GM13977 (cell line): ENCODE measurements at regions not wholly inside any gene's neighbourhood (a gene's known extent, or its start where the extent isn't known, plus 50 kb on each side); places are given as distances from the start of the nearest gene placed in this dataset.
A peak's percentile ranks its signal among the peaks of the same experiment; 100 is the strongest.

Source experiments
- DNase-seq: peaks from one replicate; pipeline ENCODE4 v3.0.0; 2012; ENCODE audit warnings: low spot score
- CTCF ChIP-seq: IDR thresholded peaks from 2 replicates; pipeline ENCODE4 v1.5.1; 2012; ENCODE audit warnings: mild to moderate bottlenecking, control low read depth; ENCODE audit not compliant: insufficient read depth; ENCODE audit errors: extremely low read depth, missing control alignments
- in situ Hi-C: fragments of 300-500 bp; cut with MboI; formaldehyde crosslinking; loops from one replicate; pipeline ENCODE4 v1.12.0; 2022; ENCODE audit warnings: low sequenced_read_pairs, low pct_unique_long_range_greater_than_20kb, mixed read lengths, inconsistent platforms; ENCODE audit not compliant: unreplicated experiment

GRCh38 chr20:19070026-19070425, 142.4 kb upstream of the SLC24A3 start:
- in situ Hi-C loops, result loop anchor here (25.0 kb wide), 1 partner anchor 433 kb away; no protein-coding TSS in a partner anchor

GRCh38 chr20:19070681-19071445, 141.6 kb upstream of the SLC24A3 start:
- in situ Hi-C loops, result loop anchor here (25.0 kb wide), 1 partner anchor 434 kb away; no protein-coding TSS in a partner anchor
- no peak for DNase-seq
- no peak for TF ChIP-seq CTCF

More at GRCh38 chr20:19070026-19070425, 142.4 kb upstream of the SLC24A3 start:
- TF ChIP-seq CTCF, result no peak
- no peak for DNase-seq

DNA sequence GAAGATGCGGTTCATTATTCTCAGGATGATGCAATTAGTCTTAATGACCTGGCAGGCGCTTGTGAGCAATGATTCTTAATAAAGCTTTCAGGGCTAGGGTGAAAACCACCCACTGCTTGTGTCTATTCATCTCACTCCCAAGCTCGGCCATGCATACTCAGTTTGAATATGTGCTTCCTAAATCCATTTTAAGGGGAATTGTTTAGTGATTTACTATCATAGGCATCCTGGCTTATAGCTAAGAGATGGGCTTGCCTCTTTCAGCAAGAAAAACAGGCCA, 141.1 kb upstream of the SLC24A3 start:
- DNase-seq, result peak; percentile 46
- in situ Hi-C loops, result loop anchor here (25.0 kb wide), 1 partner anchor 434 kb away; no protein-coding TSS in a partner anchor
- no peak for TF ChIP-seq CTCF

DNA sequence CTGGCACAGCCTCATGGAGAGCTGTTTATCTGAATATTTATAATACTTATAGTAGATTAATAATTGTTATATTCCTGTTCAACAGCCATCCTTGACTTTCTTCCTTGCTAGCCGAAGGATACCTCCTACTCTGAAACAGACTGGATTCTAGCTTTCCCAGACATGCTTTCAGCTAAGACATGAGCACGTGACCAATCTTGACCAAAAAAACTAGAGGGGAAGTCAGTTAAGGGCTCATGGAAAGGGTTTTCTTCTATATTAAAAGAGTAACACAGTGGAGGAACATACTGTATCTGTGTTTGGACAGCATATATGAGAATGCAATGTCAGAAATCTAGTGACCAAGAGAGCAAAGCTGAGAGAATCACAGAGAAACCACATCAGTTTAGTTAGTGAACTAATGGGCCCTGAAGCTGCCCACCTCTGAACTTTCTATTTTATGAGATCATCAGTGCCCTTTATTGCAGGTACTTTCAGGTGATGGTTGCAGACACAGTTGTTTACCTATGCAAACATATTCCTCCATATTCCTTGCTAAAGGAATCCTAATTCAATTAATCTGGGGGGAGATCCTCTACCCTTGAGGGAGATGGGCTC, 140.4 kb upstream of the SLC24A3 start:
- no peak for TF ChIP-seq CTCF
- in situ Hi-C loops, result loop anchor here (25.0 kb wide), 1 partner anchor 435 kb away; no protein-coding TSS in a partner anchor
- DNase-seq, result no peak

GRCh38 chr20:19072988-19073387, 139.5 kb upstream of the SLC24A3 start:
- no peak for TF ChIP-seq CTCF
- DNase-seq, result no peak
- in situ Hi-C loops, result loop anchor here (25.0 kb wide), 1 partner anchor 436 kb away; no protein-coding TSS in a partner anchor

DNA sequence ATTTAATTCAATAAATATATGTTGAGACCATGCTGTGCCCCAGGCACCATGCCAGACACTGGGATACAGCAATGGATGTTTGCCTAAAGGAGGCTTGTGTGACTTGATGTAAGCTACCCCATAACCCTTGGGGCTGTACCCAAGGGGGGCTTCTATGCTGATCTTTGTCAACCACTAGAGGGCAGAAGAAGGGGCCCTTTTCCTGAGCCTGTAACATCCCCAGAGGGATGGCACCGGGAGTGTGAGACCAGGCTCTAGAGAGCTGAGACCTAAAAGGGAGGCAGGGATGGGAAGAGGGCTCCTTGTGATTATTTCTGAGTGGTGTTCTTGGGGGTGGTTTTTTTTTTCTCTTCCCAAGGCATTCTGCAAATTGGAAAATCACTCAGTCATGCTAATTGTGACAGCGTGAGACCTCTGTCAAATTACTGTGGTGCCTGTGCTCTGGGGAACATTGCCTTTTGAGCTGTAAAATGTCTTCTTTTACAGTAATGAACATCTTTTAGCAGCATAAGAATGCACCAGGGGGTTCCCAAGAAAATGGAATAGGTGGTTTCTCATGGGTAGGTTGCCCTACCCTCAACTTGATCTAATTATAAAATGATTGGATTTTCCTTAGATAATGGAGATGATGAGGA, 138.7 kb upstream of the SLC24A3 start:
- in situ Hi-C loops, result loop anchor here (25.0 kb wide), 1 partner anchor 436 kb away; no protein-coding TSS in a partner anchor

More for the DNA sequence above, 138.7 kb upstream of the SLC24A3 start:
- TF ChIP-seq CTCF, result peak; percentile 50
- no peak for DNase-seq
